ENCODE measurements at regions not wholly inside any gene's neighbourhood (a gene's known extent, or its start where the extent isn't known, plus 50 kb on each side); places are given as distances from the start of the nearest gene placed in this dataset.

DNA sequence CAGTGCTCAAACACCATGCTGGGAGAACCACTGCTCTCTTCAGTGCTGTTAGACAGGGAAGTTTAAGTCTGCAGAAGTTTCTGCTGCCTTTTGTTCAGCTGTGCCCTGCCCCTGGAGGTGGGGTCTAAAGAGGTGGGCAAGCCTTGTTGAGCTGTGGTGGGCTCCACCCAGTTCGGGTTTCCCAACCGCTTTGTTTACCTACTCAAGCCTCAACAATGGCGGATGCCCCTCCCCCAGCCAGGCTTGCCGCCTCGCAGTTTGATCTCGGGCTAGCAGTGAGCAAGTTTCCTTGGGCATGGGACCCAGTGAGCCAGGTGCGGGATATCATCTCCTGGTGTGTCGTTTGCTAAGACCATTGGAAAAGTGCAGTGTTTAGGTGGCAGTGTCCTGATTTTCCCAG is 670.2 kb upstream of the ALCAM start:
- Mint-ChIP-seq H3K36me3 (ENCODE audit: low read depth) (no peaks in the 10 kb centered on the region), H3K27ac (no peak overlapping the region), H3K4me1 (no peaks in the 10 kb centered on the region), H3K4me3 (no peak overlapping the region), H3K9me3 (no peaks in the 10 kb centered on the region), H3K27me3 (no peaks in the 10 kb centered on the region)
- ChIA-PET CTCF (no interaction called here), POLR2A (no interaction called here)
- DNase-seq: no peak
- no peak for ATAC-seq (ENCODE audit: low read depth)
- intact Hi-C loops (cut with micrococcal nuclease): no loop called here
- TF ChIP-seq, protein P1, sequence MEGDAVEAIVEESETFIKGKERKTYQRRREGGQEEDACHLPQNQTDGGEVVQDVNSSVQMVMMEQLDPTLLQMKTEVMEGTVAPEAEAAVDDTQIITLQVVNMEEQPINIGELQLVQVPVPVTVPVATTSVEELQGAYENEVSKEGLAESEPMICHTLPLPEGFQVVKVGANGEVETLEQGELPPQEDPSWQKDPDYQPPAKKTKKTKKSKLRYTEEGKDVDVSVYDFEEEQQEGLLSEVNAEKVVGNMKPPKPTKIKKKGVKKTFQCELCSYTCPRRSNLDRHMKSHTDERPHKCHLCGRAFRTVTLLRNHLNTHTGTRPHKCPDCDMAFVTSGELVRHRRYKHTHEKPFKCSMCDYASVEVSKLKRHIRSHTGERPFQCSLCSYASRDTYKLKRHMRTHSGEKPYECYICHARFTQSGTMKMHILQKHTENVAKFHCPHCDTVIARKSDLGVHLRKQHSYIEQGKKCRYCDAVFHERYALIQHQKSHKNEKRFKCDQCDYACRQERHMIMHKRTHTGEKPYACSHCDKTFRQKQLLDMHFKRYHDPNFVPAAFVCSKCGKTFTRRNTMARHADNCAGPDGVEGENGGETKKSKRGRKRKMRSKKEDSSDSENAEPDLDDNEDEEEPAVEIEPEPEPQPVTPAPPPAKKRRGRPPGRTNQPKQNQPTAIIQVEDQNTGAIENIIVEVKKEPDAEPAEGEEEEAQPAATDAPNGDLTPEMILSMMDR (IDR thresholded peaks at IDR 0.05): no peak

DNA sequence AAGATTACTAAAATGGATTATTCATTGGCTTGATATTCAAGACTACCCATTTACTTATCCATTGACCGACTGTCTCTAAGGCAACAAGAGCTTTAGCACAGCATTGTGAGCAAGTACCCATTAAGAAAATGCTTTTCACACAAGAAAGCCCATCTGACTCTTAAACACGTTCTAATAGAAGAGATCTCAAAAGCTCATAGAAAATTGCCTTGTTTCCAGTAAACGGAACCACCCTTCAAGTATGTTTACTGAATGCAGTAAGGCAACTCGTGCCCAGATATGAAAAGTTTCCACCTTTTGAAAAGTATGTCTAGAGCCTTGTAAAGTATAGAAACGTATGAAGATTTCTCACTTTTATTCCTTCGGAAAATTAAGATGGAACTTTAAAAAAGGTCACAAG is 655.3 kb upstream of the ALCAM start:
- DNase-seq (no peak), ATAC-seq (ENCODE audit: low read depth) (no peak)
- Mint-ChIP-seq H3K4me3 (no peak overlapping the region), H3K4me1 (peaks cover 12% of the 10 kb centered on the region), H3K27ac (no peak overlapping the region), H3K9me3 (no peaks in the 10 kb centered on the region), H3K36me3 (ENCODE audit: low read depth) (no peaks in the 10 kb centered on the region), H3K27me3 (no peaks in the 10 kb centered on the region)
- intact Hi-C loops (cut with micrococcal nuclease): loop anchor here (10.0 kb wide), 1 partner anchor 437 kb away; no protein-coding TSS in a partner anchor
- ChIA-PET POLR2A (no interaction called here), CTCF (no interaction called here)
- TF ChIP-seq, protein P1 (IDR thresholded peaks at IDR 0.05): no peak

DNA sequence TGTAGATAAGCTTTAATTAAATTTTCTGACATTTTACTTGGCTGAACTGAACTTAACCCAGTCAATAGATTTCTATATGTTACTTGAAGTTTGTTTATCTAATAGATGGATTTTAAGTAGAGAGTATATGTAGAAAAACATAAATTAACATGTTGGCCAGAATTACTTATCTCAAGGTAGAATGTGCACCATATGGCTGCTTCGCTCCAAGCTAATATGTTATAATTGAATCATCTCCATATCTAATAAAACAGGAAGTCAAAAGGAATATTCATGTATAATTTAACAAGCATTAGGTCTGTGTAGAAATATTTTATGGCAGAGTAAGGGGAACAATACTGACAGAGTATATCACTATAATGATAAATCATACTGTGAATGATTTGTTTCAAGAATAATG is 650.7 kb upstream of the ALCAM start:
- ATAC-seq (ENCODE audit: low read depth) (no peak), DNase-seq (no peak)
- no peaks in the 10 kb centered on the region for H3K27me3 Mint-ChIP-seq
- no peak overlapping the region for H3K27ac Mint-ChIP-seq
- H3K36me3 Mint-ChIP-seq (ENCODE audit: low read depth): no peaks in the 10 kb centered on the region
- H3K4me3 Mint-ChIP-seq: no peak overlapping the region
- CTCF ChIA-PET: no interaction called here
- intact Hi-C loops (cut with micrococcal nuclease): loop anchor here (2.0 to 10.0 kb wide), 2 partner anchors 441 to 651 kb away; partner anchors contain the start of gene ALCAM
- POLR2A ChIA-PET: no interaction called here
- TF ChIP-seq, protein P1 (IDR thresholded peaks at IDR 0.05): no peak
- H3K9me3 Mint-ChIP-seq: no peaks in the 10 kb centered on the region
- peaks cover 29% of the 10 kb centered on the region for H3K4me1 Mint-ChIP-seq

DNA sequence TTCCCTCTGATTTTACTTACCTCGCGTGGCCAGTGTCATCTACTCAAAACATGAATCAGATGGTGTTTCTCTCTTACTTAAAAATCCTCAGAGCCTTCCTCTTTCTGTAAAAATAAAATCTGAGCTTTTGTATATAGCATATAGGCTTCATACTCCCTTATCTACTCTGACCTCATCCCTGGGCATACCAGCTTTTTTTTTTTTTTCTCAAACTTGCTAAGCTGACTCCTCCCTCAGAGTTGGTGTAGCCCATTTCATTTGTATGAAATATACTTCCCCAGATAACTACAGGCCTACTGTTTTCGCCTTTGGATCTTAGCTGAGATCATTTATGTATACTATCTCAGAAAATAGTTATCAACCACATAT is 648.9 kb upstream of the ALCAM start:
- Mint-ChIP-seq H3K36me3 (ENCODE audit: low read depth) (no peaks in the 10 kb centered on the region), H3K27me3 (no peaks in the 10 kb centered on the region), H3K4me3 (peak overlapping the region; percentile 74), H3K27ac (peak overlapping the region; percentile 93), H3K9me3 (peaks cover 4% of the 10 kb centered on the region), H3K4me1 (peaks cover 29% of the 10 kb centered on the region)
- DNase-seq: no peak
- POLR2A ChIA-PET: interaction anchor here (1.6 to 1.8 kb wide), 2 partner anchors 196 to 650 kb away, joined by 4 to 14 read pairs; partner anchors contain the start of gene ALCAM
- TF ChIP-seq, protein P1 (IDR thresholded peaks at IDR 0.05): no peak
- CTCF ChIA-PET: interaction anchor here (1.0 kb wide), 1 partner anchor 800 kb away, joined by 3 read pairs; no protein-coding TSS in a partner anchor
- ATAC-seq (ENCODE audit: low read depth): peak; percentile 70
- intact Hi-C loops (cut with micrococcal nuclease): loop anchor here (1.0 to 10.0 kb wide), 3 partner anchors 199 to 649 kb away; partner anchors contain the start of gene ALCAM

DNA sequence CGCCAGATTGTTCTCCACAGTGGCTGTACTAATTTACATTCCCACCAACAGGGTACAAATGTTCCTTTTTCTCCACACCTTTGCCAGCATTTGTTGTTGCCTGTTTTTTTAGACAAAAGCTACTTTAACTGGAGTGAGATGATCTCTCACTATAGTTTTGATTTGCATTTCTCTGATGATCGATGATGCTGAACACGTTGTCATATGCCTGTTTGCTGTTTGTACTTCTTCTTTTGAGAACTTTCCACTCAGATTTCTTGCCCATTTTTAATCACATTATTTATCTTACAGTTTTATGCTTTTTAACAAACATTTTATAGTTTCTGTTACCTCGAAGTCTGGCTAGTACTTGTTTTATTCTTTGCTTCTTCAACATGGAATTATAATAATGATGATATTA is 643.7 kb upstream of the ALCAM start:
- Mint-ChIP-seq H3K27ac (no peak overlapping the region), H3K9me3 (peaks cover 7% of the 10 kb centered on the region)

More for the DNA sequence above, 643.7 kb upstream of the ALCAM start:
- Mint-ChIP-seq H3K36me3 (ENCODE audit: low read depth) (no peaks in the 10 kb centered on the region), H3K27me3 (no peaks in the 10 kb centered on the region), H3K4me3 (no peak overlapping the region), H3K4me1 (peaks cover 8% of the 10 kb centered on the region)
- intact Hi-C loops (cut with micrococcal nuclease): no loop called here
- TF ChIP-seq, protein P1 (IDR thresholded peaks at IDR 0.05): no peak
- CTCF ChIA-PET: no interaction called here
- DNase-seq: no peak
- ATAC-seq (ENCODE audit: low read depth): no peak
- POLR2A ChIA-PET: no interaction called here
